HUES48 (cell line): ENCODE measurements at regions not wholly inside any gene's neighbourhood (a gene's known extent, or its start where the extent isn't known, plus 50 kb on each side); places are given as distances from the start of the nearest gene placed in this dataset.
"Not testable (repeated sequence)": the region's sequence is repeated elsewhere in the genome, so short reads cannot be mapped to it uniquely, and the experiment has no call there.

Experiments used
- H3K27ac ChIP-seq: one replicate; pipeline ENCODE4 v1.7.0; 2013; ENCODE audit warnings: low read depth, low read length, inconsistent platforms
- H3K27me3 ChIP-seq: 2 replicates; pipeline ENCODE4 v1.6.1; 2013; ENCODE audit warnings: mild to moderate bottlenecking, low read length; ENCODE audit not compliant: control insufficient read depth, insufficient read depth
- H3K36me3 ChIP-seq: 2 replicates; pipeline ENCODE4 v1.6.1; 2013; ENCODE audit warnings: low read length; ENCODE audit not compliant: control insufficient read depth, insufficient read depth
- H3K4me1 ChIP-seq: 2 replicates; pipeline ENCODE4 v1.6.1; 2013; ENCODE audit warnings: mild to moderate bottlenecking, low read length; ENCODE audit not compliant: control insufficient read depth, insufficient read depth
- H3K4me3 ChIP-seq: 2 replicates; pipeline ENCODE4 v1.5.1; 2013; ENCODE audit warnings: mild to moderate bottlenecking, low read depth, low read length
- H3K9ac ChIP-seq: 2 replicates; pipeline ENCODE4 v1.6.1; 2013; ENCODE audit warnings: mild to moderate bottlenecking, low read depth, low read length, moderate library complexity
- H3K9me3 ChIP-seq: 2 replicates; pipeline ENCODE4 v1.6.1; 2013; ENCODE audit warnings: low read length; ENCODE audit not compliant: control insufficient read depth, insufficient read depth

GRCh38 chr2:82326180-82326767, 2021.7 kb upstream of the LRRTM1 start:
- H3K4me3 ChIP-seq, H3K27ac ChIP-seq, H3K9me3 ChIP-seq, H3K9ac ChIP-seq, H3K27me3 ChIP-seq, H3K4me1 ChIP-seq, H3K36me3 ChIP-seq: not testable (repeated sequence)

- no peak overlapping the region for H3K27ac ChIP-seq
- H3K4me3 ChIP-seq = no peak overlapping the region
- H3K36me3 ChIP-seq = no peaks in the 10 kb centered on the region
- no peaks in the 10 kb centered on the region for H3K4me1 ChIP-seq
- H3K9me3 ChIP-seq = no peaks in the 10 kb centered on the region
- no peaks in the 10 kb centered on the region for H3K27me3 ChIP-seq
- H3K9ac ChIP-seq = no peak overlapping the region
These were observed 2015.7 kb upstream of the LRRTM1 start for GRCh38 chr2:82320296-82320695.

GRCh38 chr2:82317012-82317411, 2012.5 kb upstream of the LRRTM1 start:
- Histone ChIP-seq H3K36me3 (no peaks in the 10 kb centered on the region), H3K27me3 (no peaks in the 10 kb centered on the region), H3K4me1 (no peaks in the 10 kb centered on the region), H3K9ac (no peak overlapping the region), H3K9me3 (no peaks in the 10 kb centered on the region), H3K4me3 (no peak overlapping the region), H3K27ac (no peak overlapping the region)

- no peak overlapping the region for H3K9ac ChIP-seq
- no peak overlapping the region for H3K4me3 ChIP-seq
- no peaks in the 10 kb centered on the region for H3K27me3 ChIP-seq
These were observed 2012.0 kb upstream of the LRRTM1 start for GRCh38 chr2:82316586-82316985.

GRCh38 chr2:82314836-82315472, 2010.4 kb upstream of the LRRTM1 start:
- no peaks in the 10 kb centered on the region for H3K27me3 ChIP-seq
- H3K9ac ChIP-seq = no peak overlapping the region
- no peaks in the 10 kb centered on the region for H3K36me3 ChIP-seq
- H3K9me3 ChIP-seq = no peaks in the 10 kb centered on the region
- H3K4me3 ChIP-seq = no peak overlapping the region
- H3K27ac ChIP-seq = no peak overlapping the region
- no peaks in the 10 kb centered on the region for H3K4me1 ChIP-seq

More at GRCh38 chr2:82316586-82316985, 2012.0 kb upstream of the LRRTM1 start:
- Histone ChIP-seq H3K36me3 (no peaks in the 10 kb centered on the region), H3K27ac (no peak overlapping the region), H3K9me3 (no peaks in the 10 kb centered on the region), H3K4me1 (no peaks in the 10 kb centered on the region)

GRCh38 chr2:82307511-82307910, 2003.0 kb upstream of the LRRTM1 start:
- Histone ChIP-seq H3K4me1 (no peaks in the 10 kb centered on the region), H3K9me3 (no peaks in the 10 kb centered on the region), H3K9ac (no peak overlapping the region), H3K27ac (no peak overlapping the region), H3K36me3 (no peaks in the 10 kb centered on the region), H3K27me3 (no peaks in the 10 kb centered on the region), H3K4me3 (no peak overlapping the region)

- no peak overlapping the region for H3K4me3 ChIP-seq
- no peak overlapping the region for H3K27ac ChIP-seq
- no peaks in the 10 kb centered on the region for H3K4me1 ChIP-seq
- no peaks in the 10 kb centered on the region for H3K9me3 ChIP-seq
- H3K36me3 ChIP-seq = no peaks in the 10 kb centered on the region
- H3K9ac ChIP-seq = no peak overlapping the region
- no peaks in the 10 kb centered on the region for H3K27me3 ChIP-seq
These were observed 1997.0 kb upstream of the LRRTM1 start for GRCh38 chr2:82301506-82301905.

- H3K4me3 ChIP-seq = no peak overlapping the region
- no peak overlapping the region for H3K9ac ChIP-seq
- H3K36me3 ChIP-seq = no peaks in the 10 kb centered on the region
- H3K4me1 ChIP-seq = no peaks in the 10 kb centered on the region
- H3K9me3 ChIP-seq = no peaks in the 10 kb centered on the region
- H3K27ac ChIP-seq = no peak overlapping the region
- no peaks in the 10 kb centered on the region for H3K27me3 ChIP-seq
These were observed 1984.9 kb upstream of the LRRTM1 start for GRCh38 chr2:82289446-82289845.

GRCh38 chr2:82283075-82283474, 1978.5 kb upstream of the LRRTM1 start:
- H3K27me3 ChIP-seq = no peaks in the 10 kb centered on the region
- no peak overlapping the region for H3K9ac ChIP-seq
- no peak overlapping the region for H3K4me3 ChIP-seq
- H3K36me3 ChIP-seq = no peaks in the 10 kb centered on the region
- H3K9me3 ChIP-seq = no peaks in the 10 kb centered on the region
- no peak overlapping the region for H3K27ac ChIP-seq
- peaks cover 16% of the 10 kb centered on the region for H3K4me1 ChIP-seq

- peaks cover 16% of the 10 kb centered on the region for H3K4me1 ChIP-seq
- H3K4me3 ChIP-seq = no peak overlapping the region
- no peak overlapping the region for H3K9ac ChIP-seq
- H3K27ac ChIP-seq = no peak overlapping the region
- H3K36me3 ChIP-seq = no peaks in the 10 kb centered on the region
- H3K9me3 ChIP-seq = no peaks in the 10 kb centered on the region
- no peaks in the 10 kb centered on the region for H3K27me3 ChIP-seq
These were observed 1977.7 kb upstream of the LRRTM1 start for GRCh38 chr2:82282111-82282882.

GRCh38 chr2:82279367-82279766, 1974.8 kb upstream of the LRRTM1 start:
- H3K4me3 ChIP-seq = no peak overlapping the region
- no peaks in the 10 kb centered on the region for H3K36me3 ChIP-seq
- peaks cover 16% of the 10 kb centered on the region for H3K4me1 ChIP-seq
- H3K27ac ChIP-seq = no peak overlapping the region
- no peak overlapping the region for H3K9ac ChIP-seq
- no peaks in the 10 kb centered on the region for H3K27me3 ChIP-seq
- H3K9me3 ChIP-seq = no peaks in the 10 kb centered on the region
